A172 (cell line): ENCODE measurements at regions not wholly inside any gene's neighbourhood (a gene's known extent, or its start where the extent isn't known, plus 50 kb on each side); places are given as distances from the start of the nearest gene placed in this dataset.
"Not testable (repeated sequence)": the region's sequence is repeated elsewhere in the genome, so short reads cannot be mapped to it uniquely, and the experiment has no call there.

Experiments used
- DNase-seq: peaks from one replicate; pipeline ENCODE4 v3.0.0-alpha.2; 2015; ENCODE audit warnings: low spot score

DNA sequence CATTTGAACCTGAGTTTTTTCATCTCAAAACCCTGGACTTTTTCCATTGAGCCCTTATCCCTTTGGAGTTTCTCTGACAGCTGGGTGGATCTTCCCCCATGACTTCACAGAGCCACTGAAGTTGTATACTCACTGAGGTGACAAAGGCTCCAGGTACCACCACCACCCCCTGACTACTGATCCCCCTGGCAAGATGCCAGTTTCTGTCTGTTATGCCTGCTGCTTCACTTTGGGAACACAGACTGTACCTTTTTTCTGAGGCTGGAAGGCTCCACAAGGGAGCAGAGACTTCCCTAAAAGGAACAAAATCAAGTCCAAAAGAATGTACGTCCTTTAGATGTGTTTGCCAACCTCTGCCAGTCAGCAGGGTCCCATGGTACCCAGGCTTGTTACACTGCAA is 160.3 kb upstream of the JADE1 start:
- DNase-seq, result no peak

DNA sequence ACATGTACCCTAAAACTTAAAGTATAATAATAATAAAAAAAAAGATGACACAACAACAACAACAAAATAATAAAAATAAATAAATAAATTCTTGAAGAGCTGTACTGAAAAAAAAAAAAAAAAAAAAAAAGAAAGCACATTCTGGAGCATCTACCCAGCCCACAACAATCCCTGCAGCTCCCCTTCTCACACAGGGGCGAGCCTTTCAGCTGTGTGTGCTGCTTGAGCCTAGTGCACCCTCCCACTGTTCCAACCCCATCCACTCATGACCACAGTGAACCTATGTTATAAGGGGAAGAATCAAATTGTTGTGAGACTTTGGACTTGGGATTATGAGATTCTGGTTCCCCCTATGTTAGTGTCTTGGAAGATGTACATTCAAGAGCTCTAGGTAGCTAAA is 161.5 kb upstream of the JADE1 start:
- no peak for DNase-seq

GRCh38 chr4:128646893-128647292 is 162.6 kb upstream of the JADE1 start:
- DNase-seq, result not testable (repeated sequence)

DNA sequence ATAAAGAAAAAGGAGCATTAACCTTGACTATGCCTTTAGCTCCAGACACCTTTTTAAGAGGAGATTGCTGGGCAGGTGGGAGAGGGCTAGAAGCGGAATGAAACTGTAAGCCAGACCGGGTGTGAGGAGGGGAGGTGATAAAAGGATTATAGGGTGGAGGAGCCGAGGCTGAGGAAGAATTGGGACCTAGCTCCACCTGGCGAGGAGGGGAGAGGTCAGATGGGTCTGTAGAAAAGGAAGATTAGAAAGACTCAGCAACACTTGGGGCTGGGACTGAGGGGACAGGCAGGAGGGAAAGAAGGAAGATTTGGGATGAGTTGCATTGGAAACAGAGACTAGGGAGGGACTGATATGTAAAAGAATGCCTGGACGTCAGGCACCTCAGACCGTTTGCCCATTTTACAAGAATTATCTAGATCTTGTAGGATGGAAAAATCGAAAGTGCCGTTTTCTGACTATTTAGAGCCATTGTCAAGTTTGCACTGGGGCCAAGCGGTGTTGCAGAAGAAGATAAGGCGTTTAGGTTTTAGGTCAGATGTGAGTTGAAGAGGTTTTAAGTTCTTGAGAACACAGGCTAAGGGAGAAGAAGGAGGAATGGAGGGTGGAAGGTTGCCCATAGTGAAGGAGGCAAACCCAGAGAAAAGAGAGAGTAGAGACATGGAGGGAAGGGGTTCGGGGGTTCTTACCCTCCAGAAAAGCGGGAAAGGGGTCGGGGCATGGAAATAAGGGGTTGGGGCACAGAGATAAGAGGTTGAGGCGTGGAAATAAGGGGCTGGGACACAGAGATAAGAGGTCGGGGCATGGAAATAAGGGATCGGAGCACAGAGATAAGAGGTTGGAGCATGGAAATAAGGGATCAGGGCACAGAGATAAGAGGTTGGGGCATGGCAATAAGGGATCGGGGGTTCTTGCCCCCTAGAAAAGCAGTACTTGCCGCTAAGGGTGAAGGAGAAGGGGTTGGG is 164.5 kb upstream of the JADE1 start:
- DNase-seq, result not testable (repeated sequence)

GRCh38 chr4:128644107-128644506 is 165.4 kb upstream of the JADE1 start:
- not testable (repeated sequence) for DNase-seq

DNA sequence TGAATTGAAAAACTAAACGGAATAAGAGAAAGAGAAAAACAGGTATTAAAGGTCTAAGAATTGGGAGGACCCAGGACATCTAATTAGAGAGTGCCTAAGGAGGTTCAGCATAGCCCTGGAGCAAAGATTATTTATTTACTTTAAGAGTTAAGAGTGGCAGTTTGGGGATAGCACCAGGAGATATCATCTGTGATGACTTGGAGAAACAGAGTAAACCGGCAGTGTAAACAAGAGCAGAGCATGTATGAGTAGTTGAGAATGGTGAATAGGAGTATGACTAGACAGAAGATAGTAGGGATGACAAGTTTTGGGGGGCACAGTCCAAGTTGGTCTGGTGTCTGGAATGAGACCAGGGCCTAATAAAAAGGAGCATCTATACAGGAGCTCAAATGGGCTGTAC is 167.9 kb upstream of the JADE1 start:
- not testable (repeated sequence) for DNase-seq

GRCh38 chr4:128639541-128640270 is 169.8 kb upstream of the JADE1 start:
- DNase-seq, result no peak

DNA sequence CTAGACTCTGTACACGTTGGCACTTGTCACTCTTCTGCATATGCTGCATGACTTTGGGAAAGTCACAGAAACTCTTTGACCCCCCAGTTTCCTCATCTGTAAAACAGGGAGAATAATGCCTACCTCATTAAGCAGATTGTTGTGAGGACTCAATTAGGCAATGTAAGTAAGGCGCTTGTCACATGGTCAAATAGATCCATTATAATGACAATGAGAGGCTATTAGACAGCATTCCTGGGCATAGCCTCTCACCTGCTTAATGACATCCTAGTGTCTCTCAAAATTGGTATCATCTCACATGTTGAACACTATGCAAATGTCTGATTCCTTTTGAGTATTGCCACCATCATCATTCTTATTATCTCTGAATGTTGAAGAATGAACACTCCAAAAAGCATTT is 172.6 kb upstream of the JADE1 start:
- no peak for DNase-seq

DNA sequence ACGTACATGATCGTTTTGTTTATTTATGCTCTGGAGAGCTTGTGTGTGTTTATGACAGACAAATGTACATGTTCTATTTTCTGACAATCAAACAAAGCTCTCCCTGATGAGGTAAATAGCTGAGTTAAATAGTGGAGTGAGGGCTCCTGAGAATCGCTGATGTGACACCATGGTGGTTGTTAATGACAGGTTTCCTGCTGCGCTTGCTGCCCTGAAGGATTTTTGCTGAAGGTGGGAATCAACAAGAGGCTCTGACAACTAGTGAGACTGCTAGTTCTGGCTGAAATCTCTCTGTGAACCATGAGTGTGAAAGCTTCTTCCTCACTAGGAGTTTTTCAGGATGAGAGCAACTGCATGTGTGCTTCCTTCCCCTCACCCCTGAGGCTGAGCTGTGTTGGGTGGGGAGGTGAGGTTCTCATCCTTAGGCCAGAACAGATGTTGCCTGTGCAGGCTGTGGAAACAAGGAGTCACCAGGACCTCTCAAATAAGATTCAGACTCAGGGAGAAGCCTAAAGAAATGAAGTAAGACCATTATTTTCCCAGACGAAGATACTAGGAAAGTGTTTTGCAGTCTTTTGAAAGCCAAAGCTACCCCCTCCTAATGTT is 173.4 kb upstream of the JADE1 start:
- DNase-seq, result no peak

- DNase-seq, result peak; percentile 32
Observed at GRCh38 chr4:128635141-128635954, 174.2 kb upstream of the JADE1 start.

DNA sequence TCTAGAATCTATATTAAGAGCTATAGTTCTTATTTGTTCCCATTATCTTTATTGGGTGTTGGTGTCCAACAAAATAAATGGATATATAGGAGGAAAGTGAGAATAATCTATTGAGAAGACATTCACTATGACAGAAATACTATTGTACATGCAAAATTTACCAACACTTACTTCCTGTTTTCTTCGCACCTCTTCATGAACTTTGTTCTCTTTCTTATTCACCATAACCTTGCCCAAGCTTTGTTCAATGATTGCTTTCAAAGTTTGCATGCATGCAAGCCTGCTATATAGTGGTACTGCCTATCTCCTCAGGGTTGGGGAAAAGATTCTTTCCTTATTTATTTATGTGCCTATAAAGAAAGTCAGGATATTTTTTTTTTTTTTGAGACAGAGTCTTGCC is 176.4 kb upstream of the JADE1 start:
- DNase-seq, result no peak

- DNase-seq, result no peak
Observed at GRCh38 chr4:128630871-128631270, 178.6 kb upstream of the JADE1 start.

DNA sequence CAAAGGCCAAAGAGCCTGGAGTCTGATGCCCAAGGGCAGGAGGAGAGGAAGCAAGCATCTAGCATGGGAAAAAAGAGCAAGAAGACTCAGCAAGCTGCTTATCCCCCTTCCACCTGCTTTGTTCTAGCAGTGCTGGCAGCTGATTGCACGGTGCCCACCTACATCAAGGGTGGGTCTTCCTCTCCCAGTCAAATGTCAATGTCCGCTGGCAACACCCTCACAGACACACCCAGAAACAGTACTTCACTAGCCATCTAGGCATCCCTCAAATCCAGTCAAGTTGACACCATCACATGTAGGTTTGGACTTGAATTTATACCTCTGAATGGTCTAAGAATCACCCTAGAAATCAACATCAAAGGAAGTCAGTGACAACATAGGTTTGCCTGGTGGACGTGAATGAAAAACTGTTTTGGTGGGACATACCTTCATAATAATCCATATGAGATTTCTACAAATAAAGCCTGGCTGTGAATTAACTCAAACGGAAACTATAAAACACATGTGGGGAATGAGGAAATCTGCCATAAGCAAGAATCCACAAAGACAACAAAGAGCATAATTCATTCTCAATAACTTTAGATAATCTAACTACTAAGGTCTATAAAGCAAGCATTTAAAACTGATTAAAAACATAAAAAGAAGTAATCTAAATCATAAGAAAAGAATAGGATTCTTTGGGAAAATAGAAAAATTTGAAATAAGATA is 185.8 kb upstream of the JADE1 start:
- no peak for DNase-seq

DNA sequence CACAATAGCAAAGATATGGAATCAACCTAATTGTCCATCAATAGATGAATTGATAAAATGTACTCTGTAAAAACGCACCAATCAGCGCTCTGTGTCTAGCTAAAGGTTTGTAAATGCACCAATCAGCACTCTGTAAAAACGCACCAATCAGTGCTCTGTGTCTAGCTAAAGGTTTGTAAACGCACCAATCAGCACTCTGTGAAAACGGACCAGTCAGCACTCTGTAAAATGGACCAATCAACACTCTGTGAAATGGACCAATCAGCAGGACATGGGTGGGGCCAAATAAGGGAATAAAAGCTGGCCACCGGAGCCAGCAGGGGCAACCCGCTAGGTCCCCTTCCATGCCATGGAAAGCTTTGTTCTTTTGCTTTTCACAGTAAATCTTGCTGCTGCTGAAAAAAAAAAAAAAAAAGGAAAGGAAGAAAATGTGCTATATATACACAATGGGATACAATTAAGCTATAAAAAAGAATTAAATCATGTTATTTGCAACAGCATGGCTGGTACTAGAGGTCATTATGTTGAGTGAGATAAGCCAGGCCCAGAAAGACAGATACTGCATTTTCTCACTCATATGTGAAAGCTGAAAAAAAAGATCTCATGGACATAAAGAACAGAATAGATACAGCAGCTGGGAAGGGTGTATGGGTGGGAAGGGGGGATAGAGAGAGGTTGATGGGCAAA is 189.1 kb upstream of the JADE1 start:
- DNase-seq, result not testable (repeated sequence)

GRCh38 chr4:128615197-128615596 is 194.3 kb upstream of the JADE1 start:
- DNase-seq, result no peak

DNA sequence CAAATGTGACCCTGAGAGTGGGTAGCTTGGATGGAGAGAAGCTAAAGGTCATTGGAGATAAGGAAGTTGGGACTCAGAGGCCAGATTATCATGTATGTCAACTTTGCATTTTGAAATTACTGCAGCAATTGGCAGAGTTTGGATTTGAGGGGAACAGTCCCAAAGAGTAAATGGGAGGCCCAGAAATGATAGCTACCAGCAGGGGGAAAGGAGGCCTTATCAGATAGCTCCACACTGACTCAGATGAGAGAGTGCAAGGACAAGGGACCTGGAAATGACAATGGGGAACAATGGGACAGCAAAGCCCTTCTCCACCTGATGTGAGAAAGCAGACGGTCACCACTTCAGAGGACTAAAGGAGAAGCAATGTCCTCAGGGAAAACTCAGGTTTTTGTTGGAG is 201.5 kb upstream of the JADE1 start:
- no peak for DNase-seq

GRCh38 chr4:128606173-128606572 is 203.3 kb upstream of the JADE1 start:
- DNase-seq, result peak; percentile 76

GRCh38 chr4:128604840-128605239 is 204.7 kb upstream of the JADE1 start:
- DNase-seq, result no peak

GRCh38 chr4:128604204-128604603 is 205.3 kb upstream of the JADE1 start:
- no peak for DNase-seq

- no peak for DNase-seq
Observed at GRCh38 chr4:128603081-128603480, 206.4 kb upstream of the JADE1 start.
